ENCODE measurements at regions not wholly inside any gene's neighbourhood (a gene's known extent, or its start where the extent isn't known, plus 50 kb on each side); places are given as distances from the start of the nearest gene placed in this dataset.
"Not testable (repeated sequence)": the region's sequence is repeated elsewhere in the genome, so short reads cannot be mapped to it uniquely, and the experiment has no call there.

GRCh38 chr2:94737736-94738342 lies 133.4 kb upstream of the TEKT4 start:
- not testable (repeated sequence) for TF ChIP-seq SP1 (IDR thresholded peaks at IDR 0.05; ENCODE audit: low read depth, low read length); POU5F1 (IDR thresholded peaks at IDR 0.05; ENCODE audit: low read depth, low read length); EZH2 (IDR thresholded peaks at IDR 0.05; ENCODE audit: low read depth, low read length, severe bottlenecking); SIN3A (conservative IDR thresholded peaks at IDR 0.05 in 1 of 2, IDR thresholded peaks at IDR 0.05 in 1 of 2; ENCODE audit: low read depth in 1 of 2, low read length in 2 of 2); CTCF (IDR thresholded peaks at IDR 0.05; ENCODE audit: control extremely low read depth in 1 of 3, insufficient read depth in 1 of 3, low read depth in 1 of 3, low read length in 3 of 3); POLR2A (IDR thresholded peaks at IDR 0.05; ENCODE audit: control extremely low read depth in 1 of 2, low read depth in 2 of 2, low read length in 2 of 2)
